SU-DHL-6 (cell line): ENCODE measurements at regions not wholly inside any gene's neighbourhood (a gene's known extent, or its start where the extent isn't known, plus 50 kb on each side); places are given as distances from the start of the nearest gene placed in this dataset.
"Not testable (repeated sequence)": the region's sequence is repeated elsewhere in the genome, so short reads cannot be mapped to it uniquely, and the experiment has no call there.

Experiments used
- H2AFZ ChIP-seq: fragments of 200-600 bp; sonication (generic); 2 replicates; pipeline ENCODE4 v1.6.1; 2014; ENCODE audit warnings: low read depth, mild to moderate bottlenecking, moderate library complexity, mixed read lengths, antibody characterized with exemption, low read length; ENCODE audit not compliant: severe bottlenecking
- H3F3A ChIP-seq: fragments of 200-600 bp; shearing (Covaris generic); 2 replicates; pipeline ENCODE4 v1.6.0; 2016; ENCODE audit warnings: antibody characterized with exemption, mild to moderate bottlenecking; ENCODE audit not compliant: insufficient read depth
- H3K27ac ChIP-seq: fragments of 200-600 bp; sonication (generic); 2 replicates; pipeline ENCODE4 v1.5.1; 2016; ENCODE audit warnings: low read depth, mild to moderate bottlenecking, low read length, moderate library complexity, mixed read lengths
- H3K27me3 ChIP-seq: fragments of 200-600 bp; sonication (generic), shearing (Covaris generic); 2 replicates; pipeline ENCODE4 v1.6.0; 2014; ENCODE audit warnings: mild to moderate bottlenecking, low read length
- H3K36me3 ChIP-seq: fragments of 200-600 bp; sonication (generic); 2 replicates; pipeline ENCODE4 v1.6.1; 2014; ENCODE audit warnings: mild to moderate bottlenecking, low read length, mixed read lengths
- H3K4me2 ChIP-seq: fragments of 300-600, 200-600 bp; shearing (Covaris generic), sonication (generic); 2 replicates; pipeline ENCODE4 v1.6.0; 2014; ENCODE audit warnings: low read length, low read depth, mild to moderate bottlenecking; ENCODE audit not compliant: poor library complexity, severe bottlenecking
- H3K4me3 ChIP-seq: fragments of 200-600 bp; sonication (generic); 2 replicates; pipeline ENCODE4 v1.5.1; 2014; ENCODE audit warnings: antibody characterized with exemption, low read length, mild to moderate bottlenecking, mixed read lengths; ENCODE audit not compliant: insufficient read depth, poor library complexity, severe bottlenecking
- H3K79me2 ChIP-seq: fragments of 200-600 bp; sonication (generic); 2 replicates; pipeline ENCODE4 v1.6.1; 2014; ENCODE audit warnings: mild to moderate bottlenecking, low read length, moderate library complexity; ENCODE audit not compliant: insufficient read depth
- H3K9ac ChIP-seq: fragments of 200-600 bp; sonication (generic); 2 replicates; pipeline ENCODE4 v1.7.0; 2014; ENCODE audit warnings: mild to moderate bottlenecking, low read length
- H3K9me2 ChIP-seq: fragments of 200-600 bp; sonication (generic); replicated peaks from 2 replicates; pipeline ENCODE4 v1.6.1; 2014; ENCODE audit warnings: low read length; ENCODE audit not compliant: insufficient read depth
- H3K9me3 ChIP-seq: fragments of 200-600 bp; sonication (generic); 2 replicates; pipeline ENCODE4 v1.6.1; 2014; ENCODE audit warnings: low read length, mixed read lengths; ENCODE audit not compliant: insufficient read depth
- H4K20me1 ChIP-seq: fragments of 200-600 bp; sonication (generic); 2 replicates; pipeline ENCODE4 v1.6.1; 2014; ENCODE audit warnings: low read depth, mild to moderate bottlenecking, antibody characterized with exemption, low read length, moderate library complexity, mixed read lengths
- CTCF ChIP-seq: fragments of 200-600 bp; sonication (generic); IDR thresholded peaks from one replicate; pipeline ENCODE4 v1.5.1; 2017; ENCODE audit warnings: antibody characterized with exemption, mild to moderate bottlenecking, low read length, moderate library complexity; ENCODE audit not compliant: insufficient read depth, poor library complexity, severe bottlenecking
- EZH2phosphoT487 ChIP-seq: fragments of 200-600 bp; sonication (generic), shearing (Covaris generic); conservative IDR thresholded peaks from 2 replicates; pipeline ENCODE4 v1.6.1; 2018; ENCODE audit warnings: mild to moderate bottlenecking, antibody characterized with exemption, low read length, moderate library complexity, mixed read lengths

DNA sequence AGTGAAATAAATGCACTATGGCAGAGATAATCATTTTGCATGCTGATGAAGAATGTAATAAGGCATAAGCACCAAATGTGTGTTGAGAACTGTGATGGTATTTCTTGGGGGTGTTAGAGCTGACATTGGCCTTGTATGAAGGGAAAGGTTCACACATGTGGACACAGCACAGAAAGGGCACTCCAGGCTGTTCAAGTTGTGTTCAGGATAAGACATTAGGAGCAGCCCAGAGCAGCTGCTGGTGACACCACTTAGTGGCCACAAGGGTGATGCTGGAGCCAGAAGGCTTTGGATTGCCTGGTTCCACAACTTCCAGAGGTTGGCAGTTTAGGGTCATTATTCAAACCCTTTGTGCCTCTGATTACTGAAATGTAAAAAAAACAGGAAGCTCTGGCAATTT, 155.4 kb downstream of the GOLGA6L6 start:
- Histone ChIP-seq H3F3A (no peaks in the 10 kb centered on the region), H3K4me3 (no peak overlapping the region), H3K27me3 (no peaks in the 10 kb centered on the region), H3K4me2 (no peak overlapping the region), H3K9ac (no peak overlapping the region), H3K79me2 (no peaks in the 10 kb centered on the region), H4K20me1 (no peaks in the 10 kb centered on the region), H3K36me3 (no peaks in the 10 kb centered on the region), H3K9me2 (no peaks in the 10 kb centered on the region), H2AFZ (no peak overlapping the region), H3K9me3 (no peaks in the 10 kb centered on the region; the same call in 1 of the 2 replicates), H3K27ac (no peak overlapping the region)
- no peak for TF ChIP-seq EZH2phosphoT487
- TF ChIP-seq CTCF: no peak

- not testable (repeated sequence) for H3K4me2 ChIP-seq, H3K27me3 ChIP-seq, H3K27ac ChIP-seq, H2AFZ ChIP-seq, H4K20me1 ChIP-seq, H3K36me3 ChIP-seq, H3F3A ChIP-seq, H3K9me3 ChIP-seq, H3K4me3 ChIP-seq, H3K79me2 ChIP-seq, H3K9me2 ChIP-seq, H3K9ac ChIP-seq
Measured at GRCh38 chr15:20380199-20380598, 161.4 kb downstream of the GOLGA6L6 start.

- H3F3A ChIP-seq: no peaks in the 10 kb centered on the region
- no peak overlapping the region for H3K27ac ChIP-seq
- H3K9ac ChIP-seq: no peak overlapping the region
- H2AFZ ChIP-seq: no peak overlapping the region
- no peak for TF ChIP-seq EZH2phosphoT487
- TF ChIP-seq CTCF: no peak
- H3K79me2 ChIP-seq: no peaks in the 10 kb centered on the region
- no peaks in the 10 kb centered on the region for H3K27me3 ChIP-seq
- H3K36me3 ChIP-seq: no peaks in the 10 kb centered on the region
- H3K9me2 ChIP-seq: no peaks in the 10 kb centered on the region
- no peaks in the 10 kb centered on the region for H4K20me1 ChIP-seq
- H3K4me2 ChIP-seq: no peak overlapping the region
- H3K9me3 ChIP-seq: no peaks in the 10 kb centered on the region
- H3K4me3 ChIP-seq: no peak overlapping the region
Measured at GRCh38 chr15:20376872-20377271, 164.7 kb downstream of the GOLGA6L6 start.

GRCh38 chr15:20372416-20372815, 169.2 kb downstream of the GOLGA6L6 start:
- not testable (repeated sequence) for H3F3A ChIP-seq, H3K27me3 ChIP-seq, H3K9me3 ChIP-seq, H3K36me3 ChIP-seq, H3K9ac ChIP-seq, H3K4me3 ChIP-seq, H3K4me2 ChIP-seq, H3K9me2 ChIP-seq, H3K79me2 ChIP-seq, H2AFZ ChIP-seq, H3K27ac ChIP-seq, H4K20me1 ChIP-seq
